GM23338 (cell line): ENCODE measurements at regions not wholly inside any gene's neighbourhood (a gene's known extent, or its start where the extent isn't known, plus 50 kb on each side); places are given as distances from the start of the nearest gene placed in this dataset.

Experiments used
- CTCF ChIP-seq, 2 experiments: fragments of 200-600 bp in 1 of 2; sonication (generic) in 1 of 2; conservative IDR thresholded peaks; 2 replicates each; pipeline versions ENCODE4 v1.5.1 to v1.6.1; 2016 to 2017; ENCODE audit warnings: antibody characterized with exemption in 2 of 2, low read depth in 2 of 2, mild to moderate bottlenecking in 2 of 2, moderate library complexity in 1 of 2
- EZH2phosphoT487 ChIP-seq: fragments of 200-600 bp; sonication (generic); IDR thresholded peaks from one replicate; pipeline ENCODE4 v1.8.1; 2018; ENCODE audit warnings: antibody characterized with exemption; ENCODE audit not compliant: unreplicated experiment
- POLR2AphosphoS5 ChIP-seq: IDR thresholded peaks from 2 replicates; pipeline ENCODE4 v1.6.1; 2016; ENCODE audit warnings: antibody characterized with exemption, low read depth
- TF ChIP-seq, protein P1 (sequence below): IDR thresholded peaks from one replicate; pipeline ENCODE4 v1.6.1; 2018; ENCODE audit warnings: antibody characterized with exemption; ENCODE audit not compliant: unreplicated experiment

DNA sequence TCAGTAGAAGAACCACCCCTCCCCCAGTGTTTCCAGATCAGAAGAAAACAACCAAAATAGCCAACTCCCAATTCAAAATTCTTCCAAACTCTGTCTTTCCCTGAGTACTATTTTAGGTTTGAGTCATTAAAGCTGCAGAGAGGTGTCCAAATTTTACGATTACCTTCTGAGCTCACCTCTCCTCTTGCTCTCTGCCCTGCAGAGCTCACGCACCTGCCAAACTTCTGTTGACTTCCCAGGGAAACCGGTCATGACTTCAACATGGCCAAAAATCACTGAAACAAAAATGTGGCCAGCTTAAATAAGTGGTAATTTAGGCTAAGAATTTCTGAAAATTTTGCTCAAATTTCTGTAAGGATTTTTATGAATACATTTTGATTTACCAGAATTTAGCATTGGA lies 70.9 kb upstream of the OTX2 start:
- TF ChIP-seq, protein P1, sequence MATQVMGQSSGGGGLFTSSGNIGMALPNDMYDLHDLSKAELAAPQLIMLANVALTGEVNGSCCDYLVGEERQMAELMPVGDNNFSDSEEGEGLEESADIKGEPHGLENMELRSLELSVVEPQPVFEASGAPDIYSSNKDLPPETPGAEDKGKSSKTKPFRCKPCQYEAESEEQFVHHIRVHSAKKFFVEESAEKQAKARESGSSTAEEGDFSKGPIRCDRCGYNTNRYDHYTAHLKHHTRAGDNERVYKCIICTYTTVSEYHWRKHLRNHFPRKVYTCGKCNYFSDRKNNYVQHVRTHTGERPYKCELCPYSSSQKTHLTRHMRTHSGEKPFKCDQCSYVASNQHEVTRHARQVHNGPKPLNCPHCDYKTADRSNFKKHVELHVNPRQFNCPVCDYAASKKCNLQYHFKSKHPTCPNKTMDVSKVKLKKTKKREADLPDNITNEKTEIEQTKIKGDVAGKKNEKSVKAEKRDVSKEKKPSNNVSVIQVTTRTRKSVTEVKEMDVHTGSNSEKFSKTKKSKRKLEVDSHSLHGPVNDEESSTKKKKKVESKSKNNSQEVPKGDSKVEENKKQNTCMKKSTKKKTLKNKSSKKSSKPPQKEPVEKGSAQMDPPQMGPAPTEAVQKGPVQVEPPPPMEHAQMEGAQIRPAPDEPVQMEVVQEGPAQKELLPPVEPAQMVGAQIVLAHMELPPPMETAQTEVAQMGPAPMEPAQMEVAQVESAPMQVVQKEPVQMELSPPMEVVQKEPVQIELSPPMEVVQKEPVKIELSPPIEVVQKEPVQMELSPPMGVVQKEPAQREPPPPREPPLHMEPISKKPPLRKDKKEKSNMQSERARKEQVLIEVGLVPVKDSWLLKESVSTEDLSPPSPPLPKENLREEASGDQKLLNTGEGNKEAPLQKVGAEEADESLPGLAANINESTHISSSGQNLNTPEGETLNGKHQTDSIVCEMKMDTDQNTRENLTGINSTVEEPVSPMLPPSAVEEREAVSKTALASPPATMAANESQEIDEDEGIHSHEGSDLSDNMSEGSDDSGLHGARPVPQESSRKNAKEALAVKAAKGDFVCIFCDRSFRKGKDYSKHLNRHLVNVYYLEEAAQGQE = no peak
- TF ChIP-seq CTCF (conservative IDR thresholded peaks at IDR 0.05; ENCODE audit: low read depth in 2 of 2) (no peak), POLR2AphosphoS5 (no peak), EZH2phosphoT487 (no peak)
